ENCODE measurements at regions not wholly inside any gene's neighbourhood (a gene's known extent, or its start where the extent isn't known, plus 50 kb on each side); places are given as distances from the start of the nearest gene placed in this dataset.

- TF ChIP-seq CTCF (IDR thresholded peaks at IDR 0.05) = no peak
- no peak for TF ChIP-seq POLR2A (IDR thresholded peaks at IDR 0.05)
Observed at GRCh38 chr13:24615114-24615513, 65.1 kb upstream of the ATP12A start.

All from right lobe of liver (tissue), 4 donors.